C4-2B (cell line): ENCODE measurements at regions not wholly inside any gene's neighbourhood (a gene's known extent, or its start where the extent isn't known, plus 50 kb on each side); places are given as distances from the start of the nearest gene placed in this dataset.

Source experiments
- H3K27ac ChIP-seq: fragments of 450-650 bp; 2 replicates; pipeline ENCODE4 v1.5.1; 2017
- ZFX ChIP-seq: fragments of 450-650 bp; IDR thresholded peaks from 2 replicates; pipeline ENCODE4 v1.6.1; 2017
- TF ChIP-seq, protein P1 (sequence below): fragments of 450-650 bp; conservative IDR thresholded peaks from 2 replicates; pipeline ENCODE4 v1.5.1; 2017; ENCODE audit warnings: mild to moderate bottlenecking

DNA sequence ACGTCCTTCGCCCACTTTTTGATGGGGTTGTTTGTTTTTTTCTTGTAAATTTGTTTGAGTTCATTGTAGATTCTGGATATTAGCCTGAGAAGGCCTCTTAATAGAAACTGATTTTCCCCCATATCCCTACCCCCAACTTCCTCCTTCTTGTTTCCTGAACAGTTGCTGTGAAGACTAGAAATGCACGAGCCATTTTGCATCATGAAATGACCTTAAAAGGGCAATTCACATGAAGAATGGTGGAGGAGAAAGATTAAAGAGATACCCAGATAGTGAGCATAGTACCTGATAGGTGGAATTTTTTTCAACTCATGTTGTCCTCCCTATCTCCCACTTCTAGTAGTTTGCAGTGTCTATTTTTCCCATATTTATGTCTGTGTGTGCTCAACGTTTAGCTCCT, 55.2 kb upstream of the KCNH8 start:
- TF ChIP-seq, protein P1, sequence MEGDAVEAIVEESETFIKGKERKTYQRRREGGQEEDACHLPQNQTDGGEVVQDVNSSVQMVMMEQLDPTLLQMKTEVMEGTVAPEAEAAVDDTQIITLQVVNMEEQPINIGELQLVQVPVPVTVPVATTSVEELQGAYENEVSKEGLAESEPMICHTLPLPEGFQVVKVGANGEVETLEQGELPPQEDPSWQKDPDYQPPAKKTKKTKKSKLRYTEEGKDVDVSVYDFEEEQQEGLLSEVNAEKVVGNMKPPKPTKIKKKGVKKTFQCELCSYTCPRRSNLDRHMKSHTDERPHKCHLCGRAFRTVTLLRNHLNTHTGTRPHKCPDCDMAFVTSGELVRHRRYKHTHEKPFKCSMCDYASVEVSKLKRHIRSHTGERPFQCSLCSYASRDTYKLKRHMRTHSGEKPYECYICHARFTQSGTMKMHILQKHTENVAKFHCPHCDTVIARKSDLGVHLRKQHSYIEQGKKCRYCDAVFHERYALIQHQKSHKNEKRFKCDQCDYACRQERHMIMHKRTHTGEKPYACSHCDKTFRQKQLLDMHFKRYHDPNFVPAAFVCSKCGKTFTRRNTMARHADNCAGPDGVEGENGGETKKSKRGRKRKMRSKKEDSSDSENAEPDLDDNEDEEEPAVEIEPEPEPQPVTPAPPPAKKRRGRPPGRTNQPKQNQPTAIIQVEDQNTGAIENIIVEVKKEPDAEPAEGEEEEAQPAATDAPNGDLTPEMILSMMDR: no peak
- no peak for TF ChIP-seq ZFX
- no peak overlapping the region for H3K27ac ChIP-seq

DNA sequence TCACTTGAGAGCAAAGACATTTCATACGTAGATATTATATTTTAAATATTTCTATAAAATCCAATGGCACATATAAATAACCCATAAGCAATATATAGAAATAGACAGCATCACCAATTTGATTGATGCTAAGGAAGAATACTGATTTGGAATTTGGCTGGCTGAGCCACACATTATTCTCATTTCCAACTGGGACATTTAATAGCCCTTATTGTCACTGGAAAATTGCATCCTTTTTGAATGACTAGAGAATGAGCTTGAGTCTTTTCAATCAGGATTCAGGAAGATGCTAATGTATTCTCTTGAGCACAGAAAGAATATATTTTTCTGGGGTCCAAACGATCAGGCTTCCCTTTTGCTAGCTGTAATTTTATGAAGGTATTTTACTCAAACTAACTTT, 70.9 kb upstream of the KCNH8 start:
- H3K27ac ChIP-seq: no peak overlapping the region
- no peak for TF ChIP-seq ZFX
- TF ChIP-seq, protein P1: no peak

DNA sequence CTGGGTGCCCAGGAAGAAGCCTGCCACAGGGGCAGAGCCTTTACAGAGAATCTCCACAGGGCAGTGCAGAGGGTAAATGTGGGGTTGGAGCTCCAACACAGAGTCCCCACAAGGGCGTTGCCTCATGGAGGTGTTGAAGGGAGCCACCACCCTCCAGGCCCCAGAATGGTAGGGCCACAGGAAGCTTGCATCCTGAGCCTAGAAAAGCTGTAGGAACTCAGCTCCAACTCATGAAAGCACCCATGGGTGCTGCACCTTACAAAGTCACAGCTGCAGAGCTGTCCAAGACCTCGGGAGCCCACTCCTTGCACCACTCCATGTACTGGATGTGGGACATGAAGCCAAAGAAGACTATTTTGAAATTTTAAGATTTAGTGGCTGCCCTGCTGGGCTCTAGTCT, 73.3 kb upstream of the KCNH8 start:
- TF ChIP-seq, protein P1: no peak
- TF ChIP-seq ZFX: no peak
- no peak overlapping the region for H3K27ac ChIP-seq

DNA sequence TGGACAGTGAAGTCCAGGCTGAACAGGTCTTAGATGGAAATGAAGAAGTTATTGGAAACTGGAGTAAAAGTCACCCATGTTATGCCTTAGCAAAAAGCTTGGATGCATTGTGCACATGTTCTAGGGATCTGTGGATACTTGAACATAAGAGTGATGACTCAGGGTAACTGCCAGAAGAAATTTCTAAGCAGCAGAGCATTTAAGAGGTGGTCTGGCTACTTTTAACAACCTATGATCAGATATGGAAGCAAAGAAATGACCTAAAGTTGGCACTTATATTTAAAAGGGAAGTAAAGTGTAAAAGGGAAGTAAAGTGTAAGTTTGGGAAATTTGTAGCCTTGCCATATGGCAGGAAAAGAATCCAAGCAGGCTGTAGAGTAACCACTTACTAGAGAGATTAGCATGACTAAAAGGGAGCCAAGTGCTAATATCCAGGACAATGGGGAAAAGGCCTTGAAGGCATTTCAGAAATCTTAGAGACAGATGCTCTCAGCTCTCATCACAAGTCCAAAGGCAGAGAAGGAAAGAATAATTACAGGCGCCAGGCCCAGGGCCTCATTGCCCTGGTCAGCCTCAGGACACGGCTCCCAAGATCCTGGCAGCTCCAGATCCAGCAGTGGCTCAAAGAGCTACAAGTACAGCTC, 73.9 kb upstream of the KCNH8 start:
- TF ChIP-seq, protein P1: no peak
- H3K27ac ChIP-seq: no peak overlapping the region

DNA sequence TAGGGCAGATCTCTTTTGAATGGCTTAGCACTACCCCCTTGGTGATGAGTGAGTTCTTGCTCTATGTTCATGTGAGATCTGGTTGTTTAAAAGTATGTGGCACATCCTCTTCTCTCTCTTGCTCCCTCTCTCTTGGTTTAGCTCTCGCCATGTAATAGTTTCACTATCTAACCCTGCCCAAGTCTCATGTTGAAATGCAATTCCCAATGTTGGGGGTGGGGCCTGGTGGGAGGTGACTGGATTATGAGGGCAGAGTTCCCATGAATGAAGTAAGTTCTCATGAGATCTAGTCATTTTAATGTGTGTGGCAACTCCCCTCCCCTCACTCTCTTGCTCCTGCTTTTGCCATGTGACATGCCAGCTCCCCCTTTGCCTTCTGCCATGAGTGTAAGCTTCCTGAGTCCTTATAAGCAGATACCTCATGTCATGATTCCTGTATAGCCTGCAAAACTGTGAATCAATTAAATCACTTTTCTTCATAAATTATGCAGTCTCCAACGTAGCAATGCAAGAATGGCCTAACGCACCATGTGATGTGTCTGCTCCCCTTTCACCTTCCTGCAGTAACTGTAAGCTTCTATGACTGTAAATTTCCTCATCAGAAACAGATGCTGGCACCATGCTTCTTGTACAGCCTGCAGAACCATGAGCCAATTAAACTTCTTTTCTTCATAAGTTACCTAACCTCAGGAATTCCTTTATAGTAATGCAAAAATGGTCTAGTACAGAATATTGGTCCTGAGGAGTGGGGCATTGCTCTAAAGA, 74.8 kb upstream of the KCNH8 start:
- TF ChIP-seq, protein P1: no peak
- TF ChIP-seq ZFX: no peak
- H3K27ac ChIP-seq: no peak overlapping the region

DNA sequence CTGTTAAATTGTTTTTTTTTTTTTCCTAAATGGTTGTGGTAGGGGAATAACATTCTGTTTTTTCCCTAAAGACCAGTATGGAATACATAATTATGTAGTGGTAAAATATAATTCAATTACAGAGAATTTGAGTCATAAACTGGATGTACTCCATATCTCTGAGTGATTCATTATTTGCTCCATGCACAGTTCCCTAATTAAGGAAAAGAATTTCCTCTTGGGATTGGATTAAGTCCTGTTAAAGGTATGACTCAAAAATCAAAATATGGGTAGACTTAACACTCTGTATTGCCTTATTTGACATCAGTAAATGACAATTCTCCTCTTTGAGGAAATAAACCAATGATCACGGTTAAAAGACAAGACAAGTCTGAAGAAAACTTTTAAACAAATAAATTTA, 78.0 kb upstream of the KCNH8 start:
- TF ChIP-seq ZFX: no peak
- TF ChIP-seq, protein P1: no peak
- no peak overlapping the region for H3K27ac ChIP-seq

DNA sequence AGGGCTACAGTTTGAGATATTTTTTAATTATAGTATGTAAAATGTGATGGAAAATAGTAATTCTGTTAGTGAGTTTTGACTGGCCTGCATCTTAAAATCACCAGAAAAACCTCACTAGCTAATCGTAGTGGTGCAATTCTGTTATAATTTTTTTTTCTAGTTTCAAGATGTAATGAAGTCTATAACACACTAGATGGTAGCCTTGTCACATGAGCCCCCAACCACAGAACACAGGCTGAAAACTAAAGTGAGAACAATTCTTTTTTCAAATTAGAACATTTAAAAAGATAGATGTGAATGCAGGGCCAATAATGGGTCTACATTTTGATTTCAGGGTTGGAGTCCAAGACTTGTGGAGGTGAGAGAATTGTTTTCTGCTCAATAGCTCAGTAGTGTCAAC, 83.3 kb upstream of the KCNH8 start:
- no peak overlapping the region for H3K27ac ChIP-seq
- TF ChIP-seq, protein P1: peak; percentile 52
- no peak for TF ChIP-seq ZFX
